NT2/D1 (cell line): ENCODE measurements at regions not wholly inside any gene's neighbourhood (a gene's known extent, or its start where the extent isn't known, plus 50 kb on each side); places are given as distances from the start of the nearest gene placed in this dataset.
"Not testable (repeated sequence)": the region's sequence is repeated elsewhere in the genome, so short reads cannot be mapped to it uniquely, and the experiment has no call there.

ENCODE experiments used
- DNase-seq: peaks from one replicate; pipeline ENCODE4 v3.0.0-alpha.2; 2011; ENCODE audit warnings: low read depth, low spot score
- H3K27me3 ChIP-seq: 2 replicates; pipeline ENCODE4 v1.6.0; 2011; ENCODE audit warnings: mild to moderate bottlenecking; ENCODE audit not compliant: insufficient read length, insufficient read depth
- H3K36me3 ChIP-seq: 2 replicates; pipeline ENCODE4 v1.6.1; 2011; ENCODE audit warnings: mild to moderate bottlenecking, low read length, mixed read lengths; ENCODE audit not compliant: insufficient read depth, insufficient read length
- H3K4me1 ChIP-seq: 2 replicates; pipeline ENCODE4 v1.5.1; 2011; ENCODE audit not compliant: insufficient read depth, insufficient read length
- H3K4me3 ChIP-seq: 2 replicates; pipeline ENCODE4 v1.5.1; 2011; ENCODE audit warnings: low read depth; ENCODE audit not compliant: insufficient read length
- H3K9ac ChIP-seq: 2 replicates; pipeline ENCODE4 v1.6.0; 2011; ENCODE audit warnings: low read depth; ENCODE audit not compliant: insufficient read length
- H3K9me3 ChIP-seq: 2 replicates; pipeline ENCODE4 v1.5.1; 2011; ENCODE audit warnings: mild to moderate bottlenecking, low read length; ENCODE audit not compliant: insufficient read depth

- not testable (repeated sequence) for H3K4me3 ChIP-seq, H3K27me3 ChIP-seq, H3K9me3 ChIP-seq, DNase-seq, H3K4me1 ChIP-seq, H3K9ac ChIP-seq, H3K36me3 ChIP-seq
Measured at GRCh38 chr7:76971201-76971600, 61.0 kb downstream of the SPDYE17 start.

DNA sequence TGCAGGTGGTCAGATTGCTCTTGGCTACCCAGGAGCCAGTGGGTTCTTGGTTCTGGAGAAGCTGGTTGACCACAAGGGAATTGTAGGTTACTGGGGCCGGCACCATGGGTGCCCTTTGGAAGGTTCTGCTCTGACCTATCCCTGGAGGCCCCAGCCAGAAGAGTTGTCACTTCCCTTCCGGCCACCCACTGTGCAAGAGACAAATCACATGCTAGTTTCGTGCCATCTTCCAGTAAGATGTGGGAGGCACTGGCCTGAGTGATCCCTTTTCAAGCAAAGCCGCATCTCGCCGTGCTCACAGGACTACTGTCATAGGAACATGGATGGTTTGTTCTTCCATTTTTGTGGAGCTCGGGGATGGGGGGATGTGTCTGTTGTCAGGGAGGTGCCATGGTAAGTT, 62.3 kb downstream of the SPDYE17 start:
- H3K9me3 ChIP-seq, H3K9ac ChIP-seq, H3K27me3 ChIP-seq, DNase-seq, H3K4me3 ChIP-seq, H3K4me1 ChIP-seq, H3K36me3 ChIP-seq: not testable (repeated sequence)

- not testable (repeated sequence) for H3K9ac ChIP-seq, DNase-seq
Measured at GRCh38 chr7:76965731-76966548, 66.2 kb downstream of the SPDYE17 start.

DNA sequence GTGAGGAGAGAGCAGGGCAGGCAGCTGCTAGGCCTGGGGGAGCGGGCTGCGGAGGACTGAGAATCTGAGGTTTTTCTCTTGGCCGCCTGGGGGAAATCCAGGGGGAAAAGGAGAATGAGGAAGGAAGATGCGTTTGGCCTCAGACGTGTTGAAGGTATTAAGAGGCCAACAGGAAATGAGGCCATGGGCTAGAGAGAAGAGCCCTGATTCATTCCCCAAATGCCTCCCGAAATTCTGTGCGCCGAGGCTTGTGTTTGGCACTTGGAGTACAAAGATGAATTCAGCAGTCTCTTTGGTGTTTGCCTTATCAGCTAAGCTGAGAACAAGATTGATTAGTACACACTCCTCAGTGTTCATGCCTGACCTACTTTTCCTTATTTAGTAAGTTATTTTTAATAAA, 68.1 kb downstream of the SPDYE17 start:
- H3K27me3 ChIP-seq, H3K9me3 ChIP-seq, H3K36me3 ChIP-seq, DNase-seq, H3K4me3 ChIP-seq, H3K9ac ChIP-seq, H3K4me1 ChIP-seq: not testable (repeated sequence)

More at GRCh38 chr7:76965731-76966548, 66.2 kb downstream of the SPDYE17 start:
- H3K9me3 ChIP-seq, H3K27me3 ChIP-seq, H3K36me3 ChIP-seq, H3K4me1 ChIP-seq, H3K4me3 ChIP-seq: not testable (repeated sequence)

DNA sequence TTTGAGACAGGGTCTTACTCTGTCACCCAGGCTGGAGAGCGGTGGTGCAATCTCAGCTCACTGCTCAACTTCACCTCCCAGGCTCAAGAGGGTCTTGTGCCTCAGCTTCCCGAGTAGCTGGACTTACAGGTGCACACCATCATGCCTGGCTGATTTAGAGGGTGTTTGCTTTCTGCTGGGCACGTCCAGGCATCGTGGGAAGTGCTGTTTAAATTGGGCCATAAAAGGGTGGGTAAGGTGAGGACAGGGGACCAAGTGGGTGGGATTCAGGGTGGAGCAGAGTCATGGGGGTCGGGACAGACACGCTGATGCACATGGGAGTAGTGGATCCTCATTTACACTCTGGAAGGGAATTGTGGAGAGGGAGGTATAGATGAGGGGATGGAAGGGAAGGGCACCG, 69.1 kb downstream of the SPDYE17 start:
- H3K4me3 ChIP-seq, H3K9ac ChIP-seq, H3K27me3 ChIP-seq, DNase-seq, H3K9me3 ChIP-seq, H3K36me3 ChIP-seq, H3K4me1 ChIP-seq: not testable (repeated sequence)

DNA sequence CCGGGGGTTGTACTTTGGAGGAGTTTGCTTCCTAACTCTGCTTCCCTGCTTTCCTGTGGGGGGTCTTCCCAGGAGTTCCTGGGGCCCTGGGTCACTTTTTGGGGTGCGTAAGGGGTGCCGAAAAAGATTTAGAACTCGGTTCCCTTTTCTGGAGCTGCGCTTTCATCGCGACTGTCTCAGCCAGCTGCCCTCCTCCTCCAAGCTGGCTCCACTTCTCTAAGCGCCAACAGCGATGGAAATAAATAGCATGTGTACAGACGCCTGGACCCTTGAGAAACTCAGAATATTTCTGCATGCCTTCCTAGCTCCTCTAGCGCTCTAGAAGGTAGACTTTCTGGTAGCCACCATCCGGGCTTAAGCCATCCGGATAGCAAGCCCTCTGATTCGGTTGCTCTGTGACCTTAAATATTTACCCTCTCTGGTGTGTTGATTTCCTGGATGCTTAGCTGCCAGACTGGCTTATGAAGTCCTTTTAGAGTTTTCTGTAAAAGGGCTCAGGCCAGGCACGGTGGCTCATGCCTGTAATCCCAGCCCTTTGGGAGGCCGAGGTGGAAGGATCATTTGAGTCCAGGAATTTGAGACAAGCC, 71.7 kb downstream of the SPDYE17 start:
- not testable (repeated sequence) for H3K27me3 ChIP-seq

GRCh38 chr7:76959573-76960399, 72.4 kb downstream of the SPDYE17 start:
- H3K9ac ChIP-seq, H3K4me1 ChIP-seq, H3K4me3 ChIP-seq, H3K27me3 ChIP-seq, DNase-seq, H3K36me3 ChIP-seq, H3K9me3 ChIP-seq: not testable (repeated sequence)

More for the DNA sequence above, 71.7 kb downstream of the SPDYE17 start:
- not testable (repeated sequence) for H3K36me3 ChIP-seq, H3K9me3 ChIP-seq, H3K9ac ChIP-seq, DNase-seq, H3K4me3 ChIP-seq, H3K4me1 ChIP-seq

DNA sequence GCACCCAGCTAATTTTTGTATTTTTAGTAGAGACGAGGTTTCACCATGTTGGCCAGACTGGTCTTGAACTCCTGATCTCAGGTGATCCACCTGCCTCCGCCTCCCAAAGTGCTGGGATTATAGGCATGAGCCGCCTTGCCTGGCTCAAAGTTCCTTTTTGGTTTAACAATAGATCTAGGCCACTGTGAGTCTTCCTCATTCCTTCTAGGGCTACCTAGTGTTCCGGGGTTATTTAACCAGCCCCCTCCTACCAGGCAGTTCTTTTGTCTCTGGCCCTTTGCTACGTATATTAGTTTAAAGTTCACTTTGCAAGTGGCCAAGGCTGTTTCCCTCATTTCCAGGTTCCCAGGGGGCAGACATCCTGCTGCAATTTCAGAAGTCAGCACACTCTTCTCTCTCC, 75.6 kb downstream of the SPDYE17 start:
- H3K4me3 ChIP-seq, H3K36me3 ChIP-seq, H3K9me3 ChIP-seq, H3K27me3 ChIP-seq, H3K9ac ChIP-seq, DNase-seq, H3K4me1 ChIP-seq: not testable (repeated sequence)

- not testable (repeated sequence) for H3K4me1 ChIP-seq, H3K4me3 ChIP-seq, DNase-seq, H3K36me3 ChIP-seq, H3K9me3 ChIP-seq, H3K27me3 ChIP-seq, H3K9ac ChIP-seq
Measured at GRCh38 chr7:76955124-76955523, 77.0 kb downstream of the SPDYE17 start.

- H3K9ac ChIP-seq, H3K36me3 ChIP-seq, H3K9me3 ChIP-seq, DNase-seq, H3K4me3 ChIP-seq, H3K4me1 ChIP-seq, H3K27me3 ChIP-seq: not testable (repeated sequence)
Measured at GRCh38 chr7:76944603-76945002, 87.6 kb downstream of the SPDYE17 start.

- H3K4me1 ChIP-seq, H3K36me3 ChIP-seq, H3K9me3 ChIP-seq, DNase-seq, H3K4me3 ChIP-seq, H3K9ac ChIP-seq, H3K27me3 ChIP-seq: not testable (repeated sequence)
Measured at GRCh38 chr7:76941809-76942765, 90.1 kb downstream of the SPDYE17 start.
